ENCODE measurements at regions not wholly inside any gene's neighbourhood (a gene's known extent, or its start where the extent isn't known, plus 50 kb on each side); places are given as distances from the start of the nearest gene placed in this dataset.

DNA sequence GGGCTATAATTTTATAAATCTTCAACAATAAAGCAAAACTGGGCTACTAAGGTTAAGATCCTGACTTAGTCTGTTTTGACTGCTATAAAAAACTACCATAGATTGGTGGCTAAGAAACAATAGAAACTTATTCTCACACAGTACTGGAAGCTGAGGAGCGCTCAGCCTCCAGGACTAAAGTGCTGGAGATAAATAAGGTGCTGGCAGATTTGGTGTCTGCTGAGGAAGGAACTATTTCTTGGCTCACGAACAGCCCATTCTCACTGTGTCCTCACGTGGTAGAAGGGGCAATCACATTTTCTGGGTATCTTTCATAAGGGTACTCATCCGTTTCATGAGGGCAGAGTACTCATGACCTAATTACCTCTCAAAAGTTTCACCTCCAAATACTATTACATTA lies 166.8 kb upstream of the CBLB start:
- TF ChIP-seq, protein P1, sequence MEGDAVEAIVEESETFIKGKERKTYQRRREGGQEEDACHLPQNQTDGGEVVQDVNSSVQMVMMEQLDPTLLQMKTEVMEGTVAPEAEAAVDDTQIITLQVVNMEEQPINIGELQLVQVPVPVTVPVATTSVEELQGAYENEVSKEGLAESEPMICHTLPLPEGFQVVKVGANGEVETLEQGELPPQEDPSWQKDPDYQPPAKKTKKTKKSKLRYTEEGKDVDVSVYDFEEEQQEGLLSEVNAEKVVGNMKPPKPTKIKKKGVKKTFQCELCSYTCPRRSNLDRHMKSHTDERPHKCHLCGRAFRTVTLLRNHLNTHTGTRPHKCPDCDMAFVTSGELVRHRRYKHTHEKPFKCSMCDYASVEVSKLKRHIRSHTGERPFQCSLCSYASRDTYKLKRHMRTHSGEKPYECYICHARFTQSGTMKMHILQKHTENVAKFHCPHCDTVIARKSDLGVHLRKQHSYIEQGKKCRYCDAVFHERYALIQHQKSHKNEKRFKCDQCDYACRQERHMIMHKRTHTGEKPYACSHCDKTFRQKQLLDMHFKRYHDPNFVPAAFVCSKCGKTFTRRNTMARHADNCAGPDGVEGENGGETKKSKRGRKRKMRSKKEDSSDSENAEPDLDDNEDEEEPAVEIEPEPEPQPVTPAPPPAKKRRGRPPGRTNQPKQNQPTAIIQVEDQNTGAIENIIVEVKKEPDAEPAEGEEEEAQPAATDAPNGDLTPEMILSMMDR (IDR thresholded peaks at IDR 0.05 in 4 of 5, conservative IDR thresholded peaks at IDR 0.05 in 1 of 5): no peak
- no peak for TF ChIP-seq POLR2A (IDR thresholded peaks at IDR 0.05)
